ENCODE measurements at regions not wholly inside any gene's neighbourhood (a gene's known extent, or its start where the extent isn't known, plus 50 kb on each side); places are given as distances from the start of the nearest gene placed in this dataset.

GRCh38 chr7:17039372-17039771 is 157.6 kb upstream of the AGR3 start:
- 100% methylated on average over 2 of the region's 2 CpGs for WGBS (ENCODE audit: insufficient coverage)
- CTCF ChIA-PET = no interaction called here
- H3K9me3 Mint-ChIP-seq (ENCODE audit: insufficient read depth) = no peaks in the 10 kb centered on the region
- intact Hi-C loops (cut with micrococcal nuclease) = no loop called here
- Histone ChIP-seq H3K4me2 (replicated peaks; ENCODE audit: low read depth, low read length, poor library complexity, severe bottlenecking) (no peak overlapping the region), H3K27ac (ENCODE audit: low read length in 2 of 2) (no peak overlapping the region), H3K9me3 (ENCODE audit: control extremely low read depth in 1 of 3, control insufficient read depth in 2 of 3, insufficient read depth in 1 of 3, low read length in 2 of 3) (no peaks in the 10 kb centered on the region), H3K4me3 (ENCODE audit: control extremely low read depth in 1 of 5, extremely low read depth in 1 of 5, insufficient read depth in 1 of 5, low read depth in 2 of 5, low read length in 4 of 5) (no peak overlapping the region), H4K20me1 (ENCODE audit: control insufficient read depth, insufficient read depth, low read length, poor library complexity, severe bottlenecking) (no peaks in the 10 kb centered on the region), H3K79me2 (ENCODE audit: control insufficient read depth, insufficient read depth, low read length) (no peaks in the 10 kb centered on the region), H2AFZ (ENCODE audit: insufficient read depth, low read depth, low read length, poor library complexity, severe bottlenecking) (no peak overlapping the region), H3K27me3 (replicated peaks in 1 of 4; ENCODE audit: control extremely low read depth in 1 of 4, control insufficient read depth in 3 of 4, insufficient read depth in 4 of 4, low read length in 3 of 4) (no peaks in the 10 kb centered on the region), H3K36me3 (replicated peaks in 1 of 2; ENCODE audit: control extremely low read depth in 1 of 2, control insufficient read depth in 1 of 2, extremely low read depth in 1 of 2, insufficient read depth in 2 of 2, low read length in 1 of 2) (no peaks in the 10 kb centered on the region), H3K9ac (ENCODE audit: low read length) (no peak overlapping the region), H3K4me1 (ENCODE audit: control insufficient read depth in 2 of 2, insufficient read depth in 2 of 2, low read length in 2 of 2) (no peaks in the 10 kb centered on the region)
- POLR2A ChIA-PET = no interaction called here
- TF ChIP-seq EZH2 (IDR thresholded peaks at IDR 0.05; ENCODE audit: borderline replicate concordance, insufficient read depth, low read depth, low read length, poor library complexity, severe bottlenecking) = no peak
- no peak for TF ChIP-seq CTCF (IDR thresholded peaks at IDR 0.05)
- H3K27ac Mint-ChIP-seq = no peak overlapping the region
- H3K4me1 Mint-ChIP-seq = peaks cover 3% of the 10 kb centered on the region
- ATAC-seq (ENCODE audit: low read depth) (no peak), DNase-seq (no peak)
- H3K27me3 Mint-ChIP-seq = no peaks in the 10 kb centered on the region
- H3K4me3 Mint-ChIP-seq = no peak overlapping the region

- H3K9ac ChIP-seq (ENCODE audit: low read length) = no peak overlapping the region
Measured at GRCh38 chr7:17040716-17041115, 158.9 kb upstream of the AGR3 start.

More at GRCh38 chr7:17040716-17041115, 158.9 kb upstream of the AGR3 start:
- no peak for TF ChIP-seq EZH2 (IDR thresholded peaks at IDR 0.05; ENCODE audit: borderline replicate concordance, insufficient read depth, low read depth, low read length, poor library complexity, severe bottlenecking)
- TF ChIP-seq CTCF (IDR thresholded peaks at IDR 0.05) = no peak
- Histone ChIP-seq H3K4me2 (replicated peaks; ENCODE audit: low read depth, low read length, poor library complexity, severe bottlenecking) (no peak overlapping the region), H2AFZ (ENCODE audit: insufficient read depth, low read depth, low read length, poor library complexity, severe bottlenecking) (no peak overlapping the region), H3K27me3 (replicated peaks in 1 of 4; ENCODE audit: control extremely low read depth in 1 of 4, control insufficient read depth in 3 of 4, insufficient read depth in 4 of 4, low read length in 3 of 4) (no peaks in the 10 kb centered on the region), H4K20me1 (ENCODE audit: control insufficient read depth, insufficient read depth, low read length, poor library complexity, severe bottlenecking) (no peaks in the 10 kb centered on the region), H3K36me3 (replicated peaks in 1 of 2; ENCODE audit: control extremely low read depth in 1 of 2, control insufficient read depth in 1 of 2, extremely low read depth in 1 of 2, insufficient read depth in 2 of 2, low read length in 1 of 2) (no peaks in the 10 kb centered on the region), H3K27ac (ENCODE audit: low read length in 2 of 2) (no peak overlapping the region), H3K4me1 (ENCODE audit: control insufficient read depth in 2 of 2, insufficient read depth in 2 of 2, low read length in 2 of 2) (no peaks in the 10 kb centered on the region), H3K4me3 (ENCODE audit: control extremely low read depth in 1 of 5, extremely low read depth in 1 of 5, insufficient read depth in 1 of 5, low read depth in 2 of 5, low read length in 4 of 5) (no peak overlapping the region), H3K9me3 (ENCODE audit: control extremely low read depth in 1 of 3, control insufficient read depth in 2 of 3, insufficient read depth in 1 of 3, low read length in 2 of 3) (no peaks in the 10 kb centered on the region), H3K79me2 (ENCODE audit: control insufficient read depth, insufficient read depth, low read length) (no peaks in the 10 kb centered on the region)
- Mint-ChIP-seq H3K4me3 (no peak overlapping the region), H3K27me3 (no peaks in the 10 kb centered on the region), H3K4me1 (peaks cover 3% of the 10 kb centered on the region), H3K27ac (no peak overlapping the region), H3K9me3 (ENCODE audit: insufficient read depth) (no peaks in the 10 kb centered on the region)
- intact Hi-C loops (cut with micrococcal nuclease) = no loop called here
- DNase-seq (no peak), ATAC-seq (ENCODE audit: low read depth) (no peak)
- ChIA-PET POLR2A (no interaction called here), CTCF (no interaction called here)
- no CpG with 5 or more reads among the region's 4 CpGs for WGBS (ENCODE audit: insufficient coverage)

All from B cell (primary cell).